Kidney (tissue), 13 donors: ENCODE measurements at regions not wholly inside any gene's neighbourhood (a gene's known extent, or its start where the extent isn't known, plus 50 kb on each side); places are given as distances from the start of the nearest gene placed in this dataset.

ENCODE experiments used
- DNase-seq, 5 donors: peaks; one replicate each; pipeline ENCODE4 v3.0.0-alpha.2; 2013 to 2020
- FAIRE-seq: peaks from 2 replicates; lab custom pipeline; 2012; peaks lifted over from hg19 to GRCh38; lab: Jason Lieb, UNC
- H3K27ac ChIP-seq, 2 donors: one replicate each; pipeline ENCODE4 v1.7.0; 2013; ENCODE audit warnings: low read depth in 2 of 2, low read length in 2 of 2, inconsistent platforms in 1 of 2
- H3K27me3 ChIP-seq: one replicate; pipeline ENCODE4 v1.7.1; 2013; ENCODE audit warnings: low read length, inconsistent platforms; ENCODE audit not compliant: control insufficient read depth, insufficient read depth
- H3K36me3 ChIP-seq, 3 donors: one replicate each; pipeline versions ENCODE4 v1.7.0 to v1.7.1; 2013; ENCODE audit warnings: low read length in 3 of 3, control low read depth in 1 of 3, inconsistent platforms in 1 of 3; ENCODE audit not compliant: insufficient read depth in 3 of 3, control insufficient read depth in 2 of 3
- H3K4me1 ChIP-seq, 3 donors: one replicate each; pipeline versions ENCODE4 v1.7.0 to v1.7.1; 2013; ENCODE audit warnings: low read length in 3 of 3, inconsistent platforms in 1 of 3, low read depth in 1 of 3; ENCODE audit not compliant: control insufficient read depth in 2 of 3, insufficient read depth in 2 of 3
- H3K4me3 ChIP-seq, 3 donors: one replicate each; pipeline versions ENCODE4 v1.7.0 to v1.8.1; 2013; ENCODE audit warnings: low read length in 3 of 3, control low read depth in 1 of 3, inconsistent platforms in 1 of 3
- H3K9ac ChIP-seq, 3 donors: one replicate each; pipeline versions ENCODE4 v1.7.0 to v1.7.1; 2013; ENCODE audit warnings: low read length in 3 of 3, control low read depth in 1 of 3, inconsistent platforms in 1 of 3
- H3K9me3 ChIP-seq, 3 donors: one replicate each; pipeline versions ENCODE4 v1.7.0 to v1.7.1; 2013; ENCODE audit warnings: low read length in 3 of 3, control low read depth in 1 of 3, inconsistent platforms in 1 of 3; ENCODE audit not compliant: control insufficient read depth in 2 of 3, insufficient read depth in 1 of 3
- CTCF ChIP-seq: IDR thresholded peaks from 3 replicates; pipeline ENCODE4 v1.5.1; 2012; ENCODE audit warnings: mild to moderate bottlenecking, moderate library complexity, borderline replicate concordance; ENCODE audit not compliant: insufficient read depth; ENCODE audit errors: extremely low read depth
- intact Hi-C: fragments of 100-400 bp; cut with DNase I; formaldehyde crosslinking; loops from one replicate; pipeline ENCODE4 v1.11.1; 2022
- donor health status: control.
- donor health status: control.
- donor health status: control.
- donor health status: control.
- donor health status: control.
- donor health status: DM: yes; HTN: yes; CAD: no.
- donor health status: Normal renal cell carcinoma (clear cell type).

DNA sequence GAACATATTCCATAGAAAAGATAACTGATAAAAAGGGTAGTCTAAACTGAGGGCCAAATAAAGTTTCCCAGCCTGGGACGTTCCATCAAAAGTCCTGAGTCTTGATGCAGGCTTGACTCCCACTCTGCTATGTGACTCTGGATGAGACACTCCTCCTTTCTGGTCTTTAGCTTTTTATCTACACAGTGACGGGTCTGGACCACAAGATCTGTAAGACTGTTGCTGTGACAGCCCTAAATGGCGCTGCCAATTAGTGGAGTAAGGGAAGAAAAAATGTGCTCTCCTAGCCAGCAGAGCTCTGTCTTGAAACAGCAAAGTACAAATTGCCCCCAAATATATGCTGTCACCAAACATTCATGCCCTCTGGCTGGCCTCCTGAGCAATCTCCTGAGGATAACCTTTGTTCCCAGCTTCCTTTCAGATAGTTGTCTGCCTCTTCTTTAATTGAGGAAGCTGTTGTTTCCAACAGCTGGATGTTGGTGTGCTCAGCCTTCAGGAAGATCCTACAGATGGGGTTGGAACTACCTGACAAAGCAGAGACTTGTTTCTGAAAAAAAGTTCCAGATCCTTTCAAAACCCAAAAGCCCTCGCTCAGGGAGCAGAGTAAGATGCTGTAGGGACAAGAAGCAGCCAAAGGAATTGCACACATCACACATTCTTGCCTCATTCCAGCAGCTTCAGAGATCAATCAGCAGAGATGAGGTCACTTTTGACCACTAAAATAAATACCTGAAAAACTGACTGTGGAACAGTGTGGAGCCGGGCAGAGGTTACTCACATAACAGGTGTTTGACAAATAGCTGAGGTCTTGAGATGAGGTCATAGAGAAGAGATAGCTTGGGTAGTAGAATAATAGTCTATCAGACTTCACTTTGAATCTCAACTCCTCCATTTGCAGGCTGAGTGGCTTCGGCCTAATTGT is 383.4 kb upstream of the FGF13 start:
- FAIRE-seq (no peak), DNase-seq (no peak)
- H3K9me3 ChIP-seq: no peaks in the 10 kb centered on the region
- no peaks in the 10 kb centered on the region for H3K27me3 ChIP-seq
- no peak overlapping the region for H3K9ac ChIP-seq
- no peak overlapping the region for H3K27ac ChIP-seq
- no peaks in the 10 kb centered on the region for H3K4me1 ChIP-seq
- intact Hi-C loops: no loop called here
- H3K4me3 ChIP-seq: no peak overlapping the region
- no peaks in the 10 kb centered on the region for H3K36me3 ChIP-seq
- no peak for TF ChIP-seq CTCF

DNA sequence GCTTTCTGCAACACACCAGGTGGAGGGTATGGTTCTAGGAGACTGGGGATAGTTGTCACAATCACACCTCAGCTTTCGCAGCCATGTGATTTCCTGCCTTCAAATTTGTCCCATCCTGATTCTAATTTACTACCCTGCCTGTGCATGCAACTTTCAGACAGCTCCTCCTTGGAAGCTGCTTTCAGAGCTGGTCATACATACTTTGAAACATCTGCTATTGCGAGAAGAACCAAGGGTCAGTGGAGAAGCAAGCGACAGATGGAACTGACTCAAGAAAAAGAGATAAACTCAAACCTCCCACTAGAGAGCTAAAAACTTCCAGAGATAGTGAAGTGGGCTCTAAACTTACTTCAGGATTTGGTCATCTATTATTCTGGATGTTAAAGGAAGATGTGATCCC is 381.7 kb upstream of the FGF13 start:
- Histone ChIP-seq H3K27ac (no peak overlapping the region), H3K36me3 (no peaks in the 10 kb centered on the region), H3K27me3 (no peaks in the 10 kb centered on the region), H3K9ac (no peak overlapping the region), H3K4me3 (no peak overlapping the region), H3K4me1 (no peaks in the 10 kb centered on the region), H3K9me3 (no peaks in the 10 kb centered on the region)
- TF ChIP-seq CTCF: no peak
- FAIRE-seq: no peak
- intact Hi-C loops: no loop called here
- DNase-seq: no peak

GRCh38 chrX:139091878-139092277 is 380.4 kb upstream of the FGF13 start:
- H3K27ac ChIP-seq: no peak overlapping the region
- no peaks in the 10 kb centered on the region for H3K9me3 ChIP-seq
- no peak overlapping the region for H3K9ac ChIP-seq
- no peak for DNase-seq
- no peaks in the 10 kb centered on the region for H3K36me3 ChIP-seq
- no peak for TF ChIP-seq CTCF
- no peaks in the 10 kb centered on the region for H3K4me1 ChIP-seq
- no peak for FAIRE-seq
- intact Hi-C loops: no loop called here
- no peaks in the 10 kb centered on the region for H3K27me3 ChIP-seq
- no peak overlapping the region for H3K4me3 ChIP-seq
